HepG2 (cell line): ENCODE measurements at regions not wholly inside any gene's neighbourhood (a gene's known extent, or its start where the extent isn't known, plus 50 kb on each side); places are given as distances from the start of the nearest gene placed in this dataset.

Experiments
- BCL6 ChIP-seq: IDR thresholded peaks from 2 replicates; pipeline ENCODE4 v1.6.1; 2016; ENCODE audit warnings: missing genetic modification reagents, missing compliant biosample characterization
- ZFP36 ChIP-seq: fragments of 150-350 bp; IDR thresholded peaks from 2 replicates; pipeline ENCODE4 v1.6.1; 2018; ENCODE audit warnings: borderline replicate concordance, low read length, low read depth; ENCODE audit not compliant: partially characterized antibody
- ZNF749 ChIP-seq: sonication (generic); formaldehyde crosslinking; IDR thresholded peaks from 2 replicates; pipeline ENCODE4 v1.8.0; 2022; ENCODE audit warnings: mild to moderate bottlenecking, missing genetic modification reagents, moderate library complexity, borderline replicate concordance
- ZNF777 ChIP-seq: sonication (generic); formaldehyde crosslinking; IDR thresholded peaks from 2 replicates; pipeline ENCODE4 v1.4.0; 2020; ENCODE audit warnings: missing genetic modification reagents

GRCh38 chr2:37554155-37554510, 117.3 kb downstream of the CDC42EP3 start:
- TF ChIP-seq ZFP36: no peak
- TF ChIP-seq ZNF749 (CRISPR knock-in tag): no peak
- TF ChIP-seq BCL6: no peak
- no peak for TF ChIP-seq ZNF777 (CRISPR knock-in tag)
